HEK293T (cell line): ENCODE measurements at regions not wholly inside any gene's neighbourhood (a gene's known extent, or its start where the extent isn't known, plus 50 kb on each side); places are given as distances from the start of the nearest gene placed in this dataset.

Source experiments
- ARNT ChIP-seq: fragments of 450-650 bp; IDR thresholded peaks from 2 replicates; pipeline ENCODE4 v1.6.1; 2017; ENCODE audit warnings: mild to moderate bottlenecking
- FOXK2 ChIP-seq: fragments of 450-650 bp; IDR thresholded peaks from 2 replicates; pipeline ENCODE4 v1.6.1; 2016; ENCODE audit warnings: mild to moderate bottlenecking
- FOXM1 ChIP-seq: fragments of 450-650 bp; IDR thresholded peaks from 2 replicates; pipeline ENCODE4 v1.6.1; 2017; ENCODE audit warnings: mild to moderate bottlenecking, borderline replicate concordance
- SP1 ChIP-seq: fragments of 450-650 bp; IDR thresholded peaks from 2 replicates; pipeline ENCODE4 v1.6.1; 2017
- SUZ12 ChIP-seq: fragments of 450-650 bp; IDR thresholded peaks from 2 replicates; pipeline ENCODE4 v1.6.1; 2016; ENCODE audit warnings: mild to moderate bottlenecking
- TF ChIP-seq, protein P1 (sequence below): fragments of 450-650 bp; IDR thresholded peaks from 2 replicates; pipeline ENCODE4 v1.6.1; 2016

DNA sequence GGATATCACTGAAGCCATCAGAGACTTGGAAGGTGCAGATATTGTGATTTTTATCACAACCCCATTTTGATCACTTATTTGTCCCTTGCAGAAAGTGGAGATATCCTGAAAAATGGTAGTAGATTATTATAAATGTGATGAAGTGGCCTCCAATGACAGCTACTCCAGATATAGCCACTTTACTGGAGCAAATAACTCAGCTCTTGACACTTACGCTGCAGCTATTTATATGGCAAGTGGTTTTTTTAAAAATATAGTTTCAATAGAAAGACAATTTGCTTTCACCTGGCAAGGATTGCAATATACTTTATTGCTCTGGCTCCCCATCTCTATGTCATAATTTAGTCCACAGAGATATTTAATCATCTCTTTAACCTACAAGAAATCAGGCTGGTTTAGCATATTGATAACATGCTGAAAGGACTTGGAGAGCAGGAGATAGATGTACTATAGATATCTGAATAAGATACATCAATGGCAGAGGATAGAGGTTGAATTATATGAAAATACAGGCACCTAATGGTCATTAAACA, 182.8 kb upstream of the SKOR2 start:
- TF ChIP-seq SP1 (no peak), SUZ12 (no peak), ARNT (no peak), FOXM1 (no peak), FOXK2 (no peak)
- TF ChIP-seq, protein P1, sequence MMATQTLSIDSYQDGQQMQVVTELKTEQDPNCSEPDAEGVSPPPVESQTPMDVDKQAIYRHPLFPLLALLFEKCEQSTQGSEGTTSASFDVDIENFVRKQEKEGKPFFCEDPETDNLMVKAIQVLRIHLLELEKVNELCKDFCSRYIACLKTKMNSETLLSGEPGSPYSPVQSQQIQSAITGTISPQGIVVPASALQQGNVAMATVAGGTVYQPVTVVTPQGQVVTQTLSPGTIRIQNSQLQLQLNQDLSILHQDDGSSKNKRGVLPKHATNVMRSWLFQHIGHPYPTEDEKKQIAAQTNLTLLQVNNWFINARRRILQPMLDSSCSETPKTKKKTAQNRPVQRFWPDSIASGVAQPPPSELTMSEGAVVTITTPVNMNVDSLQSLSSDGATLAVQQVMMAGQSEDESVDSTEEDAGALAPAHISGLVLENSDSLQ, result no peak
